ENCODE measurements at regions not wholly inside any gene's neighbourhood (a gene's known extent, or its start where the extent isn't known, plus 50 kb on each side); places are given as distances from the start of the nearest gene placed in this dataset.
A peak's percentile ranks its signal among the peaks of the same experiment; 100 is the strongest.

DNA sequence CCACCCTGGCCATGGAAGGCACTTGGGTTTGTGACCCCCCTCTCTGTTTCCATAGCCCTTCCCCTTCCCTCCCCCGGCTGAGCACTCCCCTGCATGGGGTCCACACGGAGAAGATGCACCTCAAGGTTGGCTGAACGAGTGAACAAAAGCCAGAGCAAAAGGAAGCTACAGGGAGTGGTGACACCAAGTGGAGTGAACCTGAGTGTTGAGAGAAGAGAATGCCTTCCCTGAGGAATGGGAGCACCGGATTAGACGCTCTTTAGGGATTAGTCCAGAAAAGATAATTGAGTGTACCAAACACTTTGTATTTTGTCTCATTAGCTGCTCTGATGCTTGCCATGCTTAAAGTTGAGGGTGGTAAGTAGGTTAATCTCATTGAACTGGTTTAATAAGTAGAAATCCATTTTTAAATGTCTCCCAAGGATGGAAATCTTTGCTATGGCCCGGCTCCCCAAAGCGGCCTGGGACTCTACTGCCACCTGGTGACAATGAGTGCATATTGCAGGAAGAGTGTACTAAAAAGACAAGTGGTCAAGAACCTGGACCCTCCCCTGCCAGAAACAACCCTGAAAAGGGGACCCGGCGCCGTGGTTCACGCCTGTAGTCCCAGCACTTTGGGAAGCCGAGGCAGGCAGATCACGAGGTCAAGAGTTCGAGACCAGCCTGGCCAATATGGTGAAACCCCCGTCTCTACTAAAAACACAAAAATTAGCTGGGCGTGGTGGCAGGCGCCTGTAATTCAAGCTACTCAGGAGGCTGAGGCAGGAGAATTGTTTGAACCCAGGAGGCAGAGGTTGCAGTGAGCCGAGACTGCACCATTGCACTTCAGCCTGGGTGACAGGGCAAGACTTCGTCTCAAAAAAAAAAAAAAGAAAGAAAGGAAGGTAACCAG is 150.6 kb upstream of the ZC3H12A start:
- peak; percentile 5 for DNase-seq (ENCODE audit: low read depth)
- peaks cover 3% of the 10 kb centered on the region for H3K27me3 ChIP-seq (ENCODE audit: control insufficient read depth, insufficient read depth, low read length)

DNA sequence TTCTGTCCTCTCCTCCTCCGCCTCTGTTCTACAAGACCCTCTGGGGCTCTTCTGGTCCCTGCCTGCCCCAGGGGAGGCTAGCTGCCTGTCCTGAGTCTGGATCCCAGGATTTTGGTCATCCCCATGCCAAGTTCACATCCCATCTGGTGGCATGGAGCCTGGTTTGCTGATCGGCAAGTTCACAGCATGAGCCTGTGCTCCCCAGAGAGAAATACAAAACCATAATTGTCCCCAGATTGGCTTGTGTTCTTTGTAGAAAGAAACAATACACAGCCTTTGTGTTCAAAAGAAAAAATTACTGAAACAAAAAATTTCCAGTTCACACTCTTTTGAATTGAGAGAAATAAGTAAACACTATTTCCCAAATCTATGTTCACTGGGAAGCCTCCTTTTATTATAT is 149.4 kb upstream of the ZC3H12A start:
- no peak for FAIRE-seq
- no peak for DNase-seq (ENCODE audit: low read depth)
- Histone ChIP-seq H3K36me3 (ENCODE audit: control insufficient read depth, insufficient read depth, low read length) (no peaks in the 10 kb centered on the region), H3K27me3 (ENCODE audit: control insufficient read depth, insufficient read depth, low read length) (no peaks in the 10 kb centered on the region), H3K4me3 (ENCODE audit: low read depth, low read length) (no peak overlapping the region)
- TF ChIP-seq, protein P1, sequence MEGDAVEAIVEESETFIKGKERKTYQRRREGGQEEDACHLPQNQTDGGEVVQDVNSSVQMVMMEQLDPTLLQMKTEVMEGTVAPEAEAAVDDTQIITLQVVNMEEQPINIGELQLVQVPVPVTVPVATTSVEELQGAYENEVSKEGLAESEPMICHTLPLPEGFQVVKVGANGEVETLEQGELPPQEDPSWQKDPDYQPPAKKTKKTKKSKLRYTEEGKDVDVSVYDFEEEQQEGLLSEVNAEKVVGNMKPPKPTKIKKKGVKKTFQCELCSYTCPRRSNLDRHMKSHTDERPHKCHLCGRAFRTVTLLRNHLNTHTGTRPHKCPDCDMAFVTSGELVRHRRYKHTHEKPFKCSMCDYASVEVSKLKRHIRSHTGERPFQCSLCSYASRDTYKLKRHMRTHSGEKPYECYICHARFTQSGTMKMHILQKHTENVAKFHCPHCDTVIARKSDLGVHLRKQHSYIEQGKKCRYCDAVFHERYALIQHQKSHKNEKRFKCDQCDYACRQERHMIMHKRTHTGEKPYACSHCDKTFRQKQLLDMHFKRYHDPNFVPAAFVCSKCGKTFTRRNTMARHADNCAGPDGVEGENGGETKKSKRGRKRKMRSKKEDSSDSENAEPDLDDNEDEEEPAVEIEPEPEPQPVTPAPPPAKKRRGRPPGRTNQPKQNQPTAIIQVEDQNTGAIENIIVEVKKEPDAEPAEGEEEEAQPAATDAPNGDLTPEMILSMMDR (IDR thresholded peaks at IDR 0.05; ENCODE audit: insufficient read depth, low read length, severe bottlenecking): no peak

More for the DNA sequence above, 150.6 kb upstream of the ZC3H12A start:
- FAIRE-seq: peak; percentile 40
- TF ChIP-seq, protein P1 (IDR thresholded peaks at IDR 0.05; ENCODE audit: insufficient read depth, low read length, severe bottlenecking): peak; percentile 64
- H3K4me3 ChIP-seq (ENCODE audit: low read depth, low read length): no peak overlapping the region
- no peaks in the 10 kb centered on the region for H3K36me3 ChIP-seq (ENCODE audit: control insufficient read depth, insufficient read depth, low read length)

DNA sequence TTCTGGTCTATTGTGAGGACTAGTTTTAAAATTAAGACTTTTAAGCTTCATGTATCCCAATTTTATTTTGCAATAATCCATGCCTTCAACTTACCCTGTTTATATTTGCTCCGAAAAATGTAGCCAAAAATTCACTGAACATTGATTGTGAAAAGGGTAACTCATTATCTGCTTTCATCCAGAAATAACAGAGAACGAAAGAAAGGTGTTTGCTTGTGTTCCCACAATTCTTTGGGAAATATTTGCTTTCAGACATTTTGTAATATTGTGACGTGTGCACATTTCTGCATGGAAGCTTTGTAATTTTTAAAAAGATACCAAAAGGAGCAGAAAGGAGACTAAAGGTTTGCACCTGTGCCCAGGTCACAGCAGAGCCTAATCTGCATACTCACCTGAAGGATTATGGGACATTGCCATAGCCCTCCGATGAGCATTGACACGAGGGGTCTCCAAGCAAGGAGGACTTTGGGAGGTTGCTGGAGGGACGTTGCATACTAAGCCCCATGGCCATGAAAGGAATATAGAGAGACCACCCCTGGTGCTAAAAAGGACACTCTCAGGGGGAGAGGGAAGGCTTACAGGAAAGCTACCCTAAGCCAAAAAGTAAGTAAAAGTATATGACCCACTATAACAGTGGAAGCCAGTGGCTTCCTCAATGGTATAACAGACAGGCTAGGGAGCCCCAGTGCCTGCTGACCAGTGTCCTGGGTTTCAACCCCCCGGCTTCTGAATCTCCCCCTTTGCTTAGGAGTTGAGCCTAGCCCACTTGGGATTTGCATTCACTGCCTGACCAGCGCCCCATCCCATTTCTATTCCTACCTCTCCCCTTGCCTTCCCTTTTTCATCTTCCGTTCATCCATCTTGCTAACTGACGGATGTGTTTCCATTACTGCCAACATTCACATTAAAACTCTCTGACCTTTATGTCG is 148.6 kb upstream of the ZC3H12A start:
- FAIRE-seq: no peak
- TF ChIP-seq, protein P1 (IDR thresholded peaks at IDR 0.05; ENCODE audit: insufficient read depth, low read length, severe bottlenecking): no peak
- DNase-seq (ENCODE audit: low read depth): no peak
- H3K27me3 ChIP-seq (ENCODE audit: control insufficient read depth, insufficient read depth, low read length): no peaks in the 10 kb centered on the region
- H3K36me3 ChIP-seq (ENCODE audit: control insufficient read depth, insufficient read depth, low read length): no peaks in the 10 kb centered on the region
- no peak overlapping the region for H3K4me3 ChIP-seq (ENCODE audit: low read depth, low read length)

GRCh38 chr1:37332126-37332525 is 142.3 kb upstream of the ZC3H12A start:
- DNase-seq (ENCODE audit: low read depth) (no peak), FAIRE-seq (no peak)
- Histone ChIP-seq H3K27me3 (ENCODE audit: control insufficient read depth, insufficient read depth, low read length) (no peaks in the 10 kb centered on the region), H3K4me3 (ENCODE audit: low read depth, low read length) (no peak overlapping the region), H3K36me3 (ENCODE audit: control insufficient read depth, insufficient read depth, low read length) (no peaks in the 10 kb centered on the region)
- TF ChIP-seq, protein P1 (IDR thresholded peaks at IDR 0.05; ENCODE audit: insufficient read depth, low read length, severe bottlenecking): no peak

- no peaks in the 10 kb centered on the region for H3K36me3 ChIP-seq (ENCODE audit: control insufficient read depth, insufficient read depth, low read length)
- DNase-seq (ENCODE audit: low read depth) (no peak), FAIRE-seq (no peak)
- TF ChIP-seq, protein P1 (IDR thresholded peaks at IDR 0.05; ENCODE audit: insufficient read depth, low read length, severe bottlenecking): no peak
- no peaks in the 10 kb centered on the region for H3K27me3 ChIP-seq (ENCODE audit: control insufficient read depth, insufficient read depth, low read length)
- no peak overlapping the region for H3K4me3 ChIP-seq (ENCODE audit: low read depth, low read length)
These were observed 135.7 kb upstream of the ZC3H12A start for GRCh38 chr1:37338658-37339057.
